Amniotic epithelial cell (primary cell): ENCODE measurements at regions not wholly inside any gene's neighbourhood (a gene's known extent, or its start where the extent isn't known, plus 50 kb on each side); places are given as distances from the start of the nearest gene placed in this dataset.
"Not testable (repeated sequence)": the region's sequence is repeated elsewhere in the genome, so short reads cannot be mapped to it uniquely, and the experiment has no call there.

Experiments used
- DNase-seq: peaks from one replicate; pipeline ENCODE4 v3.0.0-alpha.2; 2010; ENCODE audit warnings: low read depth

DNA sequence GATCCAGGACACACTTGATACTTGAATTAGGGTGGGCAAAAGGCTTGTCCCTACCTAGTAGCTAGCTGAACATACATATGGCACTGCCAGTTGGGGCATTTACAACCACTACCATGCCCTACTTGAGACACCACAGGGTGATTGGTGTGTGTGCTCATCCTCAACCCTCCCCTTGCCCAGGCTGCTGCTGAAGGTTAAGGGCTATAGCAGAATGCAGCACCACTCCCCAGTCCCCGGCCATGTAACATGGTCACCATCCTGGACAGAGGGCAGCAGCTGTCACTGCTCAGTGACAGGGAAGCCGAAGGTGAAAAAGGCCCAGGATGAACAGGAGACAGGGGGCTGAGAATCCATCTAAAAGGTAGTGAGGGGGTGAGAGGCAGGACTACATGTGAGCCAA lies 273.9 kb upstream of the SGCD start:
- no peak for DNase-seq

DNA sequence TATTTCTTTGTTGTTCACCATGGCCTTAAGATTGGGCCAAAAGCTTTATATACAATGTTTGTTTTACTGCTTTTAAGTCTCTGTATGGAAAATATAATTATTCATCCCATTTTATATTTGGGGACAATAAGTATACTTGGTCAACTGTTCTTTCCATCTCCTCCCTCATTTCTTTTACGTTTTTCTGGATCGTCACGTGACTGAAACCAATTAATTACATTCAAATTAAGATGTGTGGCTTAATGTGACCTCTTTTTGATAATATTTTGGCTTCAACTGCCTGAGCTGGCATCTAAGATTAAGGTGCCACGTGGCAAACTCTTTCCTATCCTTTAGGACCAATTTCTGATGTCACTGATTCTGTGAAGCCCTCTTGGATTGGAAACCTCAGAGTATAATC lies 250.1 kb upstream of the SGCD start:
- DNase-seq = no peak

- no peak for DNase-seq
Measured at GRCh38 chr5:156087577-156088110, 239.3 kb upstream of the SGCD start.

- DNase-seq = not testable (repeated sequence)
Measured at GRCh38 chr5:156089955-156090940, 236.7 kb upstream of the SGCD start.

- no peak for DNase-seq
Measured at GRCh38 chr5:156093024-156093423, 233.9 kb upstream of the SGCD start.

- DNase-seq = no peak
Measured at GRCh38 chr5:156094001-156094400, 233.0 kb upstream of the SGCD start.

DNA sequence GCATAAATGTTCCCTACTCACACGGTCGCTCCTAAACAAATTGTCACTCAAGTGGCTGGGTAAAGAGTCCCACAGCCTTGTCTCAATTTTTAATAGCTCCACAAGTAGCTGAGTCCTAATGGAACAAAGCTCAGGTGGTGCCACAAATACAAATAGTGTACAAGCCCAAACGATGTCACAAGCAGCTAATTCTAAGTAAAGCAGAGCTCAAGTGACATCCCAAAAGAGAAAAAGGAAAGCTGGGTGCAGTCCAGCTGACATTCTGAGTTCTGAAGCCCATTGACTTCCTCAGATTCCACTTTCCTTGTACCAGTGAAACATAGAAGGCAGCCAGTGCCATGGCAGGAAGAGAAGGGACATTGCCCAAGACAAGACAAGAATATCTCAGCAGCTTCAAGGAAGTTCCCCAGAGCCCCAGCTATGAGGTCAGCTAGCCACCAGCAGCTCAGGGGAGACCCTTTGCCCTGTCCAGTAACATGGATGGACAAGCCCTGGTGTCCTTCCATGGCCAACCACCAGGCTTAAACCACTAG lies 231.2 kb upstream of the SGCD start:
- no peak for DNase-seq

DNA sequence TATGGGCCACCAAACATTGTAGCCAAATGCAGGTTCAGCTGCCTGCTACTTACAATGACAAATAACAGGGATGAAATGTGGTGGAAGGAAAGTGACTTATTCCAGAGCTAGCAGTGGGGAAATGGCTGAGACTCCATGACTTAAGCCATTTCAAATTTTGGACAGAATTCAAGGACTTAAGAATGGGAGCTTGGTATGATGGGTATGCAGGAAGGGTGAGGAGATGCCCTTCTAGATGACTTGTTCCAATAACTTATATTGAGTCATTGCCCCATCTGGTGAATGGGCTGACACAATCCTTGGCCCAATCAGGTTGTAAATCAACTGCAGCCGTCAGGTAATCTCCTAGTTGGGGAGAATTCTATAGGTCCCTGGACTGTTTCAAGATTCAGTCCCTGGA lies 230.7 kb upstream of the SGCD start:
- DNase-seq = peak; percentile 1

- no peak for DNase-seq
Measured at GRCh38 chr5:156103155-156103885, 223.6 kb upstream of the SGCD start.

DNA sequence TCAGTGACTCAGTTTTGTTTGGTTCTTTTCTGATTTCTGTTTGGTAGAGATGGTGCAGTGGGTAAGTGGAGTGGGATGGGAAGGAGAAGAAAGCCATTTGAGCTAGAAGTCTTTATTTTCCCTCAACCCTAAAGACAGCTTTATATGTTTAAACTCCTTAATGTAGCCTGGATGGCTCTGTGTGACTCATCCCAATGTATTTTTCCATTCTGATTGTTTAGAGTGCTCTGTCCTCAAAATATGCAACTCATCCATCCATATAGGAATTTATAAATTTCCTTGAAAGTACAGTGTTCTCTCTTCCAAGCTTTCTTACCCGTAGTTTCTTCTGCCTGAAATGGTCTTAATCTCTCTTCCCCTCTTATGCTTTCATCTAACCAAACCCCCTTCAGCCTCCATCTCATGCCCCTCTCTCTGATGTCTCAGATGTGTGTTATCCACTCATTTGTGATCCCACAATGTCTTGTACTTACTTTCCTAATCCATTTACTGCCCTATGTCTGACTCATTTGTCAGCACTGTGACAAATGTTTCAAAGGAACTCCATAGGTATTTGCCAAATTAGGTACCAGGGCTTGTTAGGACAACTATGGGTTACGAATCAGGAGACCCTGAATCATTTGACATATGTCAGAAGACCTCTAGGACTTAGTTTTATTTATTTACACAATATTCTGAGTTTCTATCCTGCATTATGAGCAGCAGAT lies 217.5 kb upstream of the SGCD start:
- no peak for DNase-seq

- no peak for DNase-seq
Measured at GRCh38 chr5:156119692-156120091, 207.3 kb upstream of the SGCD start.

DNA sequence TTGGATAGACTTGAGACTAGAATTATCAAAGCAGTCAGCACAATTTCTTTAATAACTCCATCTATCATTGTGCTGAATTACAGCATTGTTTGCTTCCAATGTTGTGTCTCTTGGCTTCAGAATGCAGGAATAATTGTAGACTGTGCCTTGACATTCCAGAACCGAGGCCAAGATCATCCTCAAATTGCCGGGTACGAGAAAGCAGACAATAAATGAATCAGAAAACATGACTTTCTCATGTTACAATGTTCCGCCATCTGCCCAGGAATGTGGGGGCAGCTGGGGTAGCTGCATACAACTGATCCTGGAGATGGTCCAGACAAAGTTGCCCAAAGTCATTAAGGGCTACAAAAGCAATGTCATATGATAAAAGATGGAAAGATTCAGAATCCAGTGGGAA lies 206.2 kb upstream of the SGCD start:
- DNase-seq = no peak

GRCh38 chr5:156121234-156121633 lies 205.7 kb upstream of the SGCD start:
- DNase-seq = peak; percentile 1

DNA sequence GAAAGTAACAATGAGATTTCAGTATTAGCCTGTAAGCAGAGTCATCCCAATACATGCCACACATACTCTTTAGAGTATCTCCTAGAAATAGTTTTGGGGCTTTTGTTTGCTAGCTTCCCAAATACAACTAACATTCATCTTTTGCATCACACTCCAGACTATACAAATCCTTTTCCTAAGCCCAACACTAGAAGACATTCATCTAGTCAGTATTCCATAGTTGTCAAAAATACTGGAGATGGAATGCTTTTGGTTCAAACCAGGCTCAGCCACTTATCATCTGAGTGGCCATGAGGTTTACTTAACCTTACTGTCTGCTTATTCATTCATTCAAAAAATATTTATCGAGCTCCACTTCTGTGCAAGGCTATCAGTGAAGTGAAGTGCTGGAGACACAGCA lies 205.1 kb upstream of the SGCD start:
- DNase-seq = peak; percentile 20

- no peak for DNase-seq
Measured at GRCh38 chr5:156124708-156125107, 202.3 kb upstream of the SGCD start.

GRCh38 chr5:156125118-156125517 lies 201.8 kb upstream of the SGCD start:
- no peak for DNase-seq

DNA sequence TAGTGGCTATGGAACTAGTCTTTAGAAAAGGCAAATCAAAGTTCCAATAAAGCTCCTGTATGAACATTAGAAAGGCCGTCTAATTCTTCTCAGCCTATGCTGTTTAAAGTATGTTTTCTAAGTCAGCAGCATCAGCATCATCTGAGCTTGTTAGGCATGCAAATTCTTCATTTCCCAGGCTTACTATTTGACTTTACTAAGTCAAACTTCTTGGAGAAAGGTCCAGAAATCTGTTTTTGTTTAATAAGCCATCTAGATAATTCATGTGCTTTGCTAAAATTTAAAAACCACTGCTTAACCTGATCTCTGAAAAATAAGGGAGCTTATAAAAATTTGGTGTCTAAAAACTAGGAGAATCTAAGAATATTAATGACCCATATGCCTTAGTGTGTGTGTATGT lies 200.2 kb upstream of the SGCD start:
- DNase-seq = no peak

DNA sequence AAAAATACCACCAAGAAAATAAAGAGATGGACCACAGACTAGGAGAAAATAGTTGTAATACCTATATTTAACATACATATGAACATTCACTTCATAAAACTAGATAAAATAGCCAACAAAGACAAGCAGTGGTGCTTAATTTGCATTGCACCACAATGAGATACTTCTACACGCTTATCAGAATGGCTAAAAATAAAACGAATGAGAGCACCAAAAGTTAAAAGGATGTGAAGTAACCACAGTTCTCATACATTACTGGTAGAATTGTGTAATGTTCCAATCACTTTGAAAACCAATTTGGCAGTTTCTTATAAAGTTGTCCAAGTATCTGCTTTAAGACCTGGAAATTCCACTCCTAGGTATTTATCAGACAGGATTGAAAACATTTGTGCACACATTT lies 198.9 kb upstream of the SGCD start:
- DNase-seq = no peak

- no peak for DNase-seq
Measured at GRCh38 chr5:156134216-156134615, 192.7 kb upstream of the SGCD start.

GRCh38 chr5:156135531-156135930 lies 191.4 kb upstream of the SGCD start:
- no peak for DNase-seq

DNA sequence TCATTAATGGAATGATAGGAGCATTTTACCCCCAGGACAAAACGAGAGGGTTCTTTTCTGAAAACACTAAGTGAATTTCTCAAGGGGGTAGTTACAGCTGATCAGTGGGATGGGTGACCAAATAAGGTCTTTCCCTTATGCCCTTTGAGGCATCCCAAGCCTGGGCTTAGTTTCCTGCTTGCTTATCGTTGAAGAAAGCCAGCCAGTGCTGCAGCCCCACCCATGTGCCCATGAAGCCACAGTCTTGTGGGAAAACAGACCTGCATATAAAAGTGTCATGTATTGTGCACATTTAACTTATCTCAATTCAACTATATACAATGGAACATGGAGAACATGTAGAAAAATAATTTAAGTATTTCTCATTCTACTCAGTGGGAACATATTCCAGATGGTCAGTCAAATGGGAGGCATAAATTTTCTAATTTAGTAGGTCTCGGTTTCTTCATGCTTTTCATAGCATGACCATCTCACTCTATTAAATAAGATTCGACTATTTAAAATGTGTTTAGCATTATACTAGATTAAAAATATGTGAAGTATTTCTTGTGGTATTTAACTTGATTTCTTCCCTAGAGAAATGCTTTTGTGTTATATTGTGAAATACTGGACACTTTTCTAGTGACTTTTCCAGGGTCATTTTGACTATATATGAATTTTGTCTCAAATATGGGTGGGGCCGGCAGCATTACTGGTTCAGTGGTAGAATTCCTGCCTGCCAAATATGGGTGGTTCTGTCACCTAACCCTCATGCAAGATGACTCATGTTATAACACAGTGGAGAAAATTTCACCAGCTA lies 189.7 kb upstream of the SGCD start:
- no peak for DNase-seq
